Gastrocnemius medialis (tissue), 4 donors: ENCODE measurements at regions not wholly inside any gene's neighbourhood (a gene's known extent, or its start where the extent isn't known, plus 50 kb on each side); places are given as distances from the start of the nearest gene placed in this dataset.

Experiments
- CTCF ChIP-seq, 5 experiments: fragments of 450-650 bp in 3 of 5; fragments of 200-600 bp in 2 of 5; sonication (generic) in 2 of 5; IDR thresholded peaks in 4 of 5; conservative IDR thresholded peaks in 1 of 5; 1 replicate in 4 of 5; 2 replicates in 1 of 5; pipeline ENCODE4 v1.5.1; 2016 to 2019; ENCODE audit warnings: antibody characterized with exemption in 5 of 5, mild to moderate bottlenecking in 3 of 5, moderate library complexity in 3 of 5
- POLR2A ChIP-seq, 2 donors: fragments of 450-650 bp; IDR thresholded peaks; one replicate each; pipeline ENCODE4 v1.6.1; 2017; ENCODE audit warnings: antibody characterized with exemption in 2 of 2, mild to moderate bottlenecking in 2 of 2, moderate library complexity in 2 of 2

GRCh38 chr5:13179407-13180087 lies 764.9 kb downstream of the DNAH5 start:
- TF ChIP-seq CTCF (IDR thresholded peaks at IDR 0.05 in 4 of 5, conservative IDR thresholded peaks at IDR 0.05 in 1 of 5) (no peak), POLR2A (IDR thresholded peaks at IDR 0.05) (no peak)
